ENCODE measurements at regions not wholly inside any gene's neighbourhood (a gene's known extent, or its start where the extent isn't known, plus 50 kb on each side); places are given as distances from the start of the nearest gene placed in this dataset.
"Not testable (repeated sequence)": the region's sequence is repeated elsewhere in the genome, so short reads cannot be mapped to it uniquely, and the experiment has no call there.

DNA sequence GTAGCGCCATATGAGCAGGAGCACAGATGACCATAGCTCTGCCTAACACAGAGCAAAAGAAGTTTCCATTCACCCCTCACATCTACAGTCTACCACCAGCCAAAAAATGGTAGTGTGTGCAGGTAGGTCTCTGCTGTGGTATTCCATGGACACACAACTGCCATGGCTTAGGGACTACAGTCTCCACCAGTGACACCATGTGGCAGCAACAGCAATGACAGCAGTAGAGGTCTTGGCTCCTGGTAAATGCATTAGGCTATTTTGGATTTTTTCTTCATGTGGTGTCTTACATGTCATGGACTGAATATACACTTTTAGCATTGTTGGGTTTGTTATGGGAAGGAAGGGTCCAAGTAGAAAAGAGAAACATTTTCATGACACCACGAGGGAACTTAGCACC lies 70.1 kb upstream of the CABCOCO1 start:
- H3K27ac ChIP-seq: no peak overlapping the region
- DNase-seq: no peak
- H3K4me1 ChIP-seq: no peaks in the 10 kb centered on the region
- no peaks in the 10 kb centered on the region for H3K9me3 ChIP-seq
- 83 to 91% methylated on average over 2 of the region's 2 CpGs for WGBS, 2 donors
- intact Hi-C loops (cut with DNase I): no loop called here
- H3K4me3 ChIP-seq: no peak overlapping the region
- no peak for TF ChIP-seq EP300 (IDR thresholded peaks at IDR 0.05)
- H3K36me3 ChIP-seq: no peaks in the 10 kb centered on the region
- no peaks in the 10 kb centered on the region for H3K27me3 ChIP-seq

GRCh38 chr10:61589547-61590243 lies 73.0 kb upstream of the CABCOCO1 start:
- Histone ChIP-seq H3K4me1 (no peaks in the 10 kb centered on the region), H3K27ac (no peak overlapping the region), H3K36me3 (no peaks in the 10 kb centered on the region), H3K4me3 (no peak overlapping the region), H3K27me3 (no peaks in the 10 kb centered on the region), H3K9me3 (no peaks in the 10 kb centered on the region)
- intact Hi-C loops (cut with DNase I): no loop called here
- DNase-seq: no peak
- TF ChIP-seq POLR2AphosphoS5 (IDR thresholded peaks at IDR 0.05): no peak
- no peak for TF ChIP-seq EP300 (IDR thresholded peaks at IDR 0.05)
- no peak for TF ChIP-seq POLR2A (IDR thresholded peaks at IDR 0.05)
- TF ChIP-seq, protein P1, sequence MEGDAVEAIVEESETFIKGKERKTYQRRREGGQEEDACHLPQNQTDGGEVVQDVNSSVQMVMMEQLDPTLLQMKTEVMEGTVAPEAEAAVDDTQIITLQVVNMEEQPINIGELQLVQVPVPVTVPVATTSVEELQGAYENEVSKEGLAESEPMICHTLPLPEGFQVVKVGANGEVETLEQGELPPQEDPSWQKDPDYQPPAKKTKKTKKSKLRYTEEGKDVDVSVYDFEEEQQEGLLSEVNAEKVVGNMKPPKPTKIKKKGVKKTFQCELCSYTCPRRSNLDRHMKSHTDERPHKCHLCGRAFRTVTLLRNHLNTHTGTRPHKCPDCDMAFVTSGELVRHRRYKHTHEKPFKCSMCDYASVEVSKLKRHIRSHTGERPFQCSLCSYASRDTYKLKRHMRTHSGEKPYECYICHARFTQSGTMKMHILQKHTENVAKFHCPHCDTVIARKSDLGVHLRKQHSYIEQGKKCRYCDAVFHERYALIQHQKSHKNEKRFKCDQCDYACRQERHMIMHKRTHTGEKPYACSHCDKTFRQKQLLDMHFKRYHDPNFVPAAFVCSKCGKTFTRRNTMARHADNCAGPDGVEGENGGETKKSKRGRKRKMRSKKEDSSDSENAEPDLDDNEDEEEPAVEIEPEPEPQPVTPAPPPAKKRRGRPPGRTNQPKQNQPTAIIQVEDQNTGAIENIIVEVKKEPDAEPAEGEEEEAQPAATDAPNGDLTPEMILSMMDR (IDR thresholded peaks at IDR 0.05): no peak
- WGBS, 2 donors: 61 to 79% methylated on average over 5 of the region's 5 CpGs

DNA sequence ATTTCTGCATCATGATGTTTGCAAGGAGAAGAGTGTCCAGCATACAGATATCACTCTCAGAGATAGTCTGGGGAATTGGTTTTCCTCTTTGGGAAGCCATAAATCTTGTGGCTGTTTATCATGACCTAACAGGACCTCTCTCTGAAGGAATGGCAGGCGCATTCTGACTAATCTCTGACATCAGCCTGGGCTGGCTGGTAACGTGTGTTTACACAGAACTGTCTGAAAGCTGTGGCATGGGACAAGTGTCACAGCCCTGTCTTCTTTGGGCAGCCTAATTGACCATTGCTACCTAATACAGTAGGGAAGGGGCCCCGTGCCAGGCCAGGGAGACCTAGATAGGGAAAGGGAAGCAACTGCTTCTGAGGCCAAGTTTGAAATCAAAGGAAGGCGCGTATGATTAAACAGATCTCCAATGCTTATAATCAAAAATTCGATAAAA lies 73.9 kb upstream of the CABCOCO1 start:
- no peak for TF ChIP-seq POLR2A (IDR thresholded peaks at IDR 0.05)
- TF ChIP-seq POLR2AphosphoS5 (IDR thresholded peaks at IDR 0.05): no peak
- no peak for TF ChIP-seq EP300 (IDR thresholded peaks at IDR 0.05)
- TF ChIP-seq, protein P1 (IDR thresholded peaks at IDR 0.05): no peak
- DNase-seq: no peak
- WGBS, 2 donors: 63 to 82% methylated on average over 6 of the region's 6 CpGs
- Histone ChIP-seq H3K27me3 (no peaks in the 10 kb centered on the region), H3K9me3 (no peaks in the 10 kb centered on the region), H3K36me3 (no peaks in the 10 kb centered on the region), H3K4me1 (no peaks in the 10 kb centered on the region), H3K4me3 (no peak overlapping the region), H3K27ac (no peak overlapping the region)
- intact Hi-C loops (cut with DNase I): no loop called here

DNA sequence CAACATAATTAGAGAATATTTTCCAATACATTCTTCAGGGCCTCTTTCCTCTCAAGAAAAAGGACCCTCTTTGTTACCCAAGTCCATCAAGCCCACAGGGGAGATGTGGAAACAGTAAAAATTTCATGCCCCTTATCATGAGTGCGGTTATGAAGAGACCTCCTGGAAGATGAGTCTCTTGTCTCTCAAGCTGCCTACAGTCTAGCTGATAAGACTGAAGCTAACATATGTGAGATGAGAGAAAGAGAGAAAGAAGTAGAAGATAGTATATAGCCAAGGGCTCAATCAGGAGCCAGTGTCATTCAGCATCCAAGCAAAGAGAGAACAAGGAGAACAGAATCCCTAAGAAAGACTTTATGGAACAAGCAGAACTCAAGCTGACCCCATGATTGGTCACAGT lies 75.9 kb upstream of the CABCOCO1 start:
- TF ChIP-seq, protein P1 (IDR thresholded peaks at IDR 0.05): no peak
- no peak for TF ChIP-seq POLR2AphosphoS5 (IDR thresholded peaks at IDR 0.05)
- no peak for TF ChIP-seq POLR2A (IDR thresholded peaks at IDR 0.05)
- no peak for TF ChIP-seq EP300 (IDR thresholded peaks at IDR 0.05)
- H3K27me3 ChIP-seq: no peaks in the 10 kb centered on the region
- intact Hi-C loops (cut with DNase I): no loop called here
- no peak for DNase-seq
- no peak overlapping the region for H3K27ac ChIP-seq
- no peaks in the 10 kb centered on the region for H3K36me3 ChIP-seq
- no peaks in the 10 kb centered on the region for H3K4me1 ChIP-seq
- H3K9me3 ChIP-seq: no peaks in the 10 kb centered on the region
- H3K4me3 ChIP-seq: no peak overlapping the region
- WGBS, 2 donors: 94 to 95% methylated on average over 1 of the region's 1 CpG

GRCh38 chr10:61580608-61581007 lies 82.1 kb upstream of the CABCOCO1 start:
- no peaks in the 10 kb centered on the region for H3K4me1 ChIP-seq
- no peaks in the 10 kb centered on the region for H3K36me3 ChIP-seq
- no peak overlapping the region for H3K27ac ChIP-seq
- DNase-seq: no peak
- intact Hi-C loops (cut with DNase I): no loop called here
- TF ChIP-seq POLR2A (IDR thresholded peaks at IDR 0.05) (no peak), POLR2AphosphoS5 (IDR thresholded peaks at IDR 0.05) (no peak), EP300 (IDR thresholded peaks at IDR 0.05) (no peak)
- TF ChIP-seq, protein P1 (IDR thresholded peaks at IDR 0.05): no peak
- no peaks in the 10 kb centered on the region for H3K27me3 ChIP-seq
- 82 to 86% methylated on average over 4 of the region's 4 CpGs for WGBS, 2 donors
- H3K4me3 ChIP-seq: no peak overlapping the region
- no peaks in the 10 kb centered on the region for H3K9me3 ChIP-seq

DNA sequence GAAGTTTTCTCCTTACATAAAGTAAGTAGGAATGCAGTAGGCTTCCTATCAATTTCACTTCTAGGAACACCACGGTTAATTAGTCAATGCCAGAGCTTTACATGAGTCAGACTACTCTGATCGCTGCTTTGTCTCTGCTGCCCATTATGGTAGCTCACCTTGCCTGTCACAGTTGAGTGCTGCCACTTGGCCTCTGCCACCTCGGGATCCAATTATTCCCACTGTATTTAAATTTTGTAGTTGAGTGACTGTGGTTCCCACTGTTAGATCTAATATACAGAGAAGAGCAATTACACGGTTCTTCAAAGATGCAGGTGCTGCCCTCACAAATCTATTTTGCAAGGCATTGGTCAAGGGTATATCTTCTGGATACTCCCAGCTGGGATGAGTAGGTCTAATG lies 92.5 kb upstream of the CABCOCO1 start:
- 87 to 91% methylated on average over 4 of the region's 4 CpGs for WGBS, 2 donors
- intact Hi-C loops (cut with DNase I); DNase-seq: not testable (repeated sequence)

More for the DNA sequence above, 92.5 kb upstream of the CABCOCO1 start:
- not testable (repeated sequence) for H3K27me3 ChIP-seq, H3K4me3 ChIP-seq, H3K27ac ChIP-seq, H3K9me3 ChIP-seq, H3K36me3 ChIP-seq, H3K4me1 ChIP-seq

All from sigmoid colon (tissue), 6 donors.